NCI-H82 treated with DMSO at 0.1 percent for 48 hours (cell line): ENCODE measurements at regions not wholly inside any gene's neighbourhood (a gene's known extent, or its start where the extent isn't known, plus 50 kb on each side); places are given as distances from the start of the nearest gene placed in this dataset.
"Not testable (repeated sequence)": the region's sequence is repeated elsewhere in the genome, so short reads cannot be mapped to it uniquely, and the experiment has no call there.

Experiments used
- DNase-seq: peaks from one replicate; lab custom pipeline; 2025; ENCODE audit not compliant: unreplicated experiment; lab: John Stamatoyannopoulos, UW

GRCh38 chr13:48883786-48884185 lies 91.9 kb upstream of the FNDC3A start:
- DNase-seq, result not testable (repeated sequence)

GRCh38 chr13:48885027-48885395 lies 90.7 kb upstream of the FNDC3A start:
- no peak for DNase-seq

DNA sequence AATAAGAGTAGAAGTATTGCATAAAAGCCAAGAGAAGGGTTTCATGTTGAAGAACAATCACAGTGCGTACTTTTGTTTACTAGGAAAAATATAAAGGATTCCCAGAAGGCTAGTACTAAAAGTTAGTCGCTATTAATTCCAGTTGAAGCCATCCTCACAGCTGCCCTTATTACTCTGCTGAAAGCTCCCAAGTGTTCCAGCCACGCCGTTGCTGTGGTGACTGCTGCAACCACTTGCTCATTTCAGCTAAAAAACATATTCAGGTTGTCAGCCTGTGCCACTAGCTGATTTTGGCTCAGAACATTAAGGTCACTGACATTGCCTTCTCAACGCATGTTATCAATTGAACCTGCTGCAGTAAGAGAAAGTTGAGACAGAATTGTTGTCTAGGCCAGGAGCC lies 87.1 kb upstream of the FNDC3A start:
- no peak for DNase-seq

- no peak for DNase-seq
Measured at GRCh38 chr13:48890391-48890790, 85.3 kb upstream of the FNDC3A start.

- DNase-seq, result no peak
Measured at GRCh38 chr13:48891586-48891985, 84.1 kb upstream of the FNDC3A start.

DNA sequence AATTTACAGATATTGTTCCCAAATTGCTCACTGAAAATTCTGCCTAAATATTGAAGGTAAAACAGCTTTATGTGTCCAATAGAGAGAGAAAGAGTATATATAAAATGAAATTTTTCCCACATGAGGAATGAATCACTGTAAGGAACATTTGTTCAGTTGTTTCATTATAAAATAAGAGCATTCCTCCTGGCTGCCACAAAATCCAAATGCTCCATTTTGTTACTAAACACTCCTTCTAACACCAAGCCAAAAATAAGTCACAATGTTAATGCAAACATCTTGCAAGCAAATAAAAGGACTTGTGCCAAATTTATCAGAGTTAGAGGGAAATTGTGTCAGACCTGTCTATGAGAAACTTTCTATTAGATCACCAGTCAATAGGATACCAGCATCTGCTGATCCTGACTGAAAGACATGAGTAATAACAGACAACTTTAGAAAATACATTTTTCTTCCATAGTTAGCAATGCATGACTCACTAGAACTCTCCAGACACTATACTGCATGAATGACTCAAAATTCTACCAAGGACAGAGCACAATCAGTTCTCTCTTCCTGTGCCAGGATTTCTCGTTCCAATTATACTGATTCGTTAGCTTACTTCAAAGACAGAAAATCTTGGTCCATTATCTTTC lies 83.5 kb upstream of the FNDC3A start:
- DNase-seq, result no peak

- no peak for DNase-seq
Measured at GRCh38 chr13:48892688-48893075, 83.0 kb upstream of the FNDC3A start.

DNA sequence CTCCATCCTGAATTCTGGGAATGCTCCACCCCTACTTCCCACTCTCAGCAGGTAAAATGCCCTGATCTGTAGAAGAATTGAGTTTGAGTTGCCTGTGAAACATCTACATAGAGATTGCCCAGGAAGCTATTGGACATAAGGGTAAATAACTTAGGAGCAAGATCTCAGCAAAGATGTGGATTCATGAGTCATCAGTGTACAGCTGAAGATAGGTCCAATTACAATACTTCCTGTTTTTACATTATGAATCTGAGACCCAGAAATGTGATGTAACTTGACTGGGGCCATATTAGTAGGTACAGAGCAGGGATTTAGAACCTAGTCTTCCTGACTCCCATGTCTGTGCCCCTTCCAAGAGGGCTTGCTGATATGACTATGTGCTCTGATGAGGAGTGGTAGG lies 79.4 kb upstream of the FNDC3A start:
- no peak for DNase-seq

- DNase-seq, result no peak
Measured at GRCh38 chr13:48901781-48902180, 73.9 kb upstream of the FNDC3A start.

DNA sequence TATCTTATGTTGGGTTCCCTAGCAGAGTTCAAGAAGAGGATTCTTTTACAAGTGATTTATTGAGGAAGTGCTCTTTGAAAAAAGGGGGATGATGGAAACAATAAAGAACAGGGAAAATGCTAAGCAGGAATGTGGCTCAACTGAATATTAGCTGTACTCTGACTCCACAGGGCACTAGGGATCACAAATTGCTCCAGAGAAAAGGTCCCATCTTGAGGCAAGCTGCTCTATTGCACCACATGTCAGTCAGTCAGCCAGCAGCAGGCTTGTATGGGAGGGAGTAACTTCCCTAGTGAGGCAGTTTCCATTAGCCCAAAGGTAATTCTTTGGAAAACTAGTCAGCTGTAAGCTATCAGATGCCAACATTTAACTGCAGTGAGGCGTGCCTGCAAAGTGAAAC lies 73.3 kb upstream of the FNDC3A start:
- DNase-seq, result no peak

GRCh38 chr13:48904668-48905290 lies 70.9 kb upstream of the FNDC3A start:
- no peak for DNase-seq

GRCh38 chr13:48906200-48906599 lies 69.5 kb upstream of the FNDC3A start:
- no peak for DNase-seq

GRCh38 chr13:48908381-48909055 lies 67.2 kb upstream of the FNDC3A start:
- no peak for DNase-seq

DNA sequence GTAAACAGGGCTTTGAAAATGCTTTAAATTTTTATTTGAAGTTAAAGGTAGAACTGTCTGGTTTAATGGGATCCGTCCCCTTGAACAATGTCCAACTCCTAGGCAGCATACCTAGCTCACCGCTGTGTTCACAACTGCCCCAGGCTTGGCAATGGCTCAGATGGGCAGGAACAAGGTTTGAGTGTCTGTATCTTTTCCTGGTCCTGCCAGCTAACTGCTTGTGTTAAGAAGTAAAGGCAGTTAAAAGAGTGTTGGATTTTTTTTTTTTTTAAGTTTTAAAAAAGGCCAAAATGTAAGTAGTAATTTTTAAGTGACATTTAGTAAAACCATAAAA lies 66.7 kb upstream of the FNDC3A start:
- DNase-seq, result no peak

DNA sequence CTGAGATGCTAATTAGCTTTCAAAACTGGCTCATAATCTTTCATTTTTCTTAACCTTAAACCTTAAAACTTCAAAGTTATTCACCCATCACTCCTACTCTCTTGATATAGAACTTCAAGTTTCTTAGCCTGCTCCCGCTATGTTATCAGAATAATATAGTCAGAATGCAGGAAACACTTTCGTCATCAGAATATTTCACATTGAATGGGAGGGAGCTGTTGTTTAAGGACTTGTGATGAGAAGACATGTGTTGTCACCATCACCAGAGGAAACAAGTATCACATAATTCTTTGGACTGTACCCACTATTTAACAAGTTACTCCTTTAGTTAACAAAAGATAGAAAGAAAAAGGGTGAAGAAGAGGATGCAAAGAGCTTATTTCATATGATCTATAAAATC lies 65.0 kb upstream of the FNDC3A start:
- no peak for DNase-seq

DNA sequence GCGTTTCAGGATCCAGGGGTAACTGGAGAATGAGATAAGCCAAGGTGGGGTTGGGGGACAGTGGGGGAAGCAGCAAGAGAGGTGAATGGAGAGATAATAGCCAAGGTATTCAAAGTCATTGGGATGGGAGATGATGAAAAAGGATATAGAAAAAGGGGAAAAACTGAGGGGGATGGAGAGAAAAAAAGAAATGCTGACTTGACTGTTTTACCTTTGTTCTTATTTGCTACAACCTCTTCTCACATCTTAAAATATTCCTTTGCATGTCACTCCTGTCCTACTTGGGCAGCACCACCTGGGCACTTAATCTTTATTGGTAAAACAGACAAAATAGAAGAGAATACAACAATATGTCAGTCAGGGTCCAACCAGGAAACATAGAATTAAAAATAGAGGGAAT lies 56.0 kb upstream of the FNDC3A start:
- no peak for DNase-seq

GRCh38 chr13:48920730-48921129 lies 55.0 kb upstream of the FNDC3A start:
- DNase-seq, result no peak

- no peak for DNase-seq
Measured at GRCh38 chr13:48923376-48923775, 52.3 kb upstream of the FNDC3A start.

DNA sequence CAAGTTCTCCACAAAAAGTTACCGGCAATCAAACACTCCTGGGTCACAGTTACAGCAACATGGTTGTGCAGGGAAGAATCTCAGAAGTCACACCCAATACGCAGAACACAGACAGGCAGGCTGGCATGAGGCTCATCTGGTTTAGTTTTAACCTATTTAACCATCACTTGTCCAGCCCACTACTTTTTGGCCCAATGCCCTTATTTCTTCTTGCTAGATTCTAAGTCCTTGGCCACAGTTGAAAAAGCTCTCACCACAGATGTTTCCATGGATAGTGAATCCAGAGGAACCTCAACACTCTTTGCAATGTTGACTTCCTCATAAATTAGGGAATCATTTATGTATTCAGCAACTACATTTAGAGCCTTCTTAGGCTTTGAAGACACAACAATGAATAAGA lies 50.7 kb upstream of the FNDC3A start:
- no peak for DNase-seq
